OCI-LY7 (cell line): ENCODE measurements at regions not wholly inside any gene's neighbourhood (a gene's known extent, or its start where the extent isn't known, plus 50 kb on each side); places are given as distances from the start of the nearest gene placed in this dataset.

Experiments used
- CTCF ChIP-seq: fragments of 200-600 bp; sonication (generic); conservative IDR thresholded peaks from 2 replicates; pipeline ENCODE4 v1.5.1; 2014; ENCODE audit warnings: mild to moderate bottlenecking, antibody characterized with exemption, low read length, moderate library complexity, mixed read lengths
- EZH2phosphoT487 ChIP-seq: fragments of 200-600 bp; sonication (generic); IDR thresholded peaks from 2 replicates; pipeline ENCODE4 v1.6.1; 2018; ENCODE audit warnings: low read depth, borderline replicate concordance, mild to moderate bottlenecking, mixed run types, antibody characterized with exemption, low read length, moderate library complexity, mixed read lengths

- TF ChIP-seq CTCF: no peak
- TF ChIP-seq EZH2phosphoT487: no peak
These were observed 482.1 kb upstream of the CITED2 start for GRCh38 chr6:139856562-139856961.
